GM23248 (cell line): ENCODE measurements at regions not wholly inside any gene's neighbourhood (a gene's known extent, or its start where the extent isn't known, plus 50 kb on each side); places are given as distances from the start of the nearest gene placed in this dataset.
"Not testable (repeated sequence)": the region's sequence is repeated elsewhere in the genome, so short reads cannot be mapped to it uniquely, and the experiment has no call there.

Source experiments
- DNase-seq: peaks from one replicate; pipeline ENCODE4 v3.0.0-alpha.2; 2015
- H2AFZ ChIP-seq: fragments of 200-600 bp; sonication (generic); 2 replicates; pipeline ENCODE4 v1.6.1; 2016; ENCODE audit warnings: antibody characterized with exemption
- H3F3A ChIP-seq: fragments of 200-600 bp; sonication (generic); 2 replicates; pipeline ENCODE4 v1.6.1; 2016; ENCODE audit warnings: mild to moderate bottlenecking, antibody characterized with exemption, mixed run types; ENCODE audit not compliant: insufficient read depth
- H3K27ac ChIP-seq: fragments of 200-600 bp; sonication (generic); 2 replicates; pipeline ENCODE4 v1.5.1; 2016; ENCODE audit warnings: mild to moderate bottlenecking
- H3K27me3 ChIP-seq: fragments of 200-600 bp; sonication (generic); replicated peaks from 2 replicates; pipeline ENCODE4 v1.6.1; 2016; ENCODE audit warnings: mild to moderate bottlenecking; ENCODE audit not compliant: insufficient read depth
- H3K36me3 ChIP-seq: fragments of 200-600 bp; sonication (generic); 2 replicates; pipeline ENCODE4 v1.6.1; 2016; ENCODE audit warnings: low read depth, mild to moderate bottlenecking
- H3K4me1 ChIP-seq: fragments of 200-600 bp; sonication (generic); 2 replicates; pipeline ENCODE4 v1.6.1; 2016; ENCODE audit warnings: mild to moderate bottlenecking; ENCODE audit not compliant: insufficient read depth
- H3K4me2 ChIP-seq: fragments of 200-600 bp; sonication (generic); one replicate; pipeline ENCODE4 v1.6.1; 2016; ENCODE audit warnings: mild to moderate bottlenecking; ENCODE audit not compliant: unreplicated experiment
- H3K4me3 ChIP-seq: fragments of 200-600 bp; sonication (generic); 2 replicates; pipeline ENCODE4 v1.5.1; 2016; ENCODE audit warnings: mild to moderate bottlenecking
- H3K79me2 ChIP-seq: fragments of 200-600 bp; sonication (generic); 2 replicates; pipeline ENCODE4 v1.6.1; 2016; ENCODE audit warnings: mild to moderate bottlenecking; ENCODE audit not compliant: insufficient read depth
- H3K9ac ChIP-seq: fragments of 200-600 bp; sonication (generic); 2 replicates; pipeline ENCODE4 v1.6.1; 2016; ENCODE audit warnings: mild to moderate bottlenecking
- H3K9me2 ChIP-seq: fragments of 200-600 bp; sonication (generic); 2 replicates; pipeline ENCODE4 v1.6.1; 2016; ENCODE audit warnings: mixed run types, mild to moderate bottlenecking, moderate library complexity; ENCODE audit not compliant: insufficient read depth
- H3K9me3 ChIP-seq: fragments of 200-600 bp; sonication (generic); one replicate; pipeline ENCODE4 v1.6.1; 2017; ENCODE audit warnings: low read depth
- H4K20me1 ChIP-seq: fragments of 200-600 bp; sonication (generic); 2 replicates; pipeline ENCODE4 v1.6.0; 2016; ENCODE audit not compliant: insufficient read depth
- EZH2 ChIP-seq: fragments of 200-600 bp; sonication (generic); IDR thresholded peaks from 2 replicates; pipeline ENCODE4 v1.6.1; 2018; ENCODE audit warnings: antibody characterized with exemption, mild to moderate bottlenecking; ENCODE audit not compliant: insufficient read depth, poor library complexity, severe bottlenecking
- EZH2phosphoT487 ChIP-seq: fragments of 200-600 bp; sonication (generic); IDR thresholded peaks from 2 replicates; pipeline ENCODE4 v1.6.1; 2018; ENCODE audit warnings: antibody characterized with exemption, moderate library complexity, mild to moderate bottlenecking, low read depth; ENCODE audit not compliant: insufficient read depth
- WGBS, 2 experiments: methylation state at CpG; one replicate each; pipeline ENCODE4 v1.1.6; 2015 to 2017; ENCODE audit warnings: low lambda C conversion rate in 2 of 2, low coverage in 1 of 2; ENCODE audit errors: missing lambda C conversion rate in 2 of 2; 5-methylcytosine and 5-hydroxymethylcytosine counted together
- in situ Hi-C: fragments of 300-500 bp; cut with MboI; formaldehyde crosslinking; loops from 2 replicates; pipeline ENCODE4 v1.15.0; 2020

DNA sequence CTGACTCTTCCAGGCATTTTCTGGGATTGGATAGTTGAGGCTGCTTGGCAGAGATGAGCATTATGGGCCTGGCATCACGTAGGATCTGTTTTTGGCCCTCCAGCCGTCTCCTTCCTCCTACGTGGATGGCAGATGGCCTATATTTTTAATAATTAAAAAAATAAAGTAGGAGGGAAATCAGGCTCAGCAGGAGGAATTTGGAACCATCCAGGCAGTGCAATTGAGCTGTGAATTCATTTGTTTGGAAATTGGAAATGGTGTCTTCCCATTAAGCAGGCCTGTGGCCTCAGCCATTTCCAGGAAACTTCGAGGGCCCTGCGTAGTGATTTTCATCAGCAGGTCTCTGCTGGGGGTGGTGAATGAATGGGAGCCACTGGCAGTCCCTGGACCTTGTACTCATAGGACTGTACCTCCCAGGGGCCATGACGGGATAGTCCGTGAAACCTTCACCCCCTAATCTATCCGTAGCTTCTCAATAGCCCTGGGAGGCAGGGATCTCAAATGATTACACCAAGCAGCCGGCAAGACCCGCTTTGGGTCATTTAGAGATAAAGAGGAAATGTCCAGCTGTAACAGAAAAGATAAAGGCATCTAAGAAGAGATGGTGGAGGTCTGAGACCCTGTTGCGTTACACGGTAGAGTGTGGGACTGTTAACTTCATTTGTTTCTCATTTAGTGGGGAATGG, 73.1 kb upstream of the TNP1 start:
- Histone ChIP-seq H3F3A (no peaks in the 10 kb centered on the region), H3K4me3 (no peak overlapping the region), H3K9me3 (no peaks in the 10 kb centered on the region), H3K9me2 (no peaks in the 10 kb centered on the region), H3K79me2 (no peaks in the 10 kb centered on the region), H3K27ac (no peak overlapping the region), H3K36me3 (no peaks in the 10 kb centered on the region), H3K4me2 (no peak overlapping the region), H3K27me3 (no peaks in the 10 kb centered on the region), H4K20me1 (no peaks in the 10 kb centered on the region), H3K4me1 (peaks cover 13% of the 10 kb centered on the region), H2AFZ (no peak overlapping the region), H3K9ac (no peak overlapping the region)
- in situ Hi-C loops, result no loop called here
- 82 to 83% methylated on average over 12 of the region's 12 CpGs for WGBS, 2 experiments
- TF ChIP-seq EZH2, result no peak
- no peak for TF ChIP-seq EZH2phosphoT487
- DNase-seq, result no peak

DNA sequence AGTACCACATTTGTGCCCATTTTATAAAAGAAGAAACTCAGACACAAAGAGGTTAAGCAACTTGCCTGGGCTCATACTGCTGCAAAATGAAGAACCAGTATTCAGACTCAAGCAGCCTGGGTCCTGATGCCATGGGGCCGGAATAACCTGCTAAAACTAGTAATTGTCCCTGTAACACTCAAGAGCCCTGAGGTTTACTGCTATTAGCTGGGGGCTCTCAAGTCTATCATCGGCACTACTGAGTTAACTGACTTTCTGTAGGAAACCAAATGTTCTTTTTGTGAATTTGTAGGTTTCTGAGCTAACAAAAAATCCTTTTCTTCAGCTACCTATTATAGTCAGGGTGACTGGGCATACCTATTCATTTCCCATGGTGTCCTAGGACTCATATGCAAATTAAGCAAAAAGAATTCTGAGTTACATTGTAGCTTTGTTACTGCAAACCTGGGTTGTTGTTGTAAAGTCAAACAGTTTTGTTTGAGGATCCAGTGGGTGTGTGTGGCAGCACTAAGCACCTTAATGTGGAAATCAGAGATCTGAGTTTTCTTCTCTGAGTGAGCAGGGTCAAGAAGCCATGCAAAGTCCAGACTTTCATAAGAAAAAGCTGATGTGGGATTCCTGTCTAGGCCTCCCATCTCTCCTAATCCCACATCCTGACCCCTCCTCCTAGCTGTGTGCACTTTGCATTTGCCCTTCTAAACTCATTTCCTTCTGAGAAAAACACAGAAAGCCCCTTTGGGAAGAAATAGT, 72.4 kb upstream of the TNP1 start:
- Histone ChIP-seq H3K4me3 (no peak overlapping the region), H3K27ac (no peak overlapping the region), H4K20me1 (no peaks in the 10 kb centered on the region), H3K79me2 (no peaks in the 10 kb centered on the region), H3K9ac (no peak overlapping the region), H3K36me3 (no peaks in the 10 kb centered on the region), H2AFZ (no peak overlapping the region), H3F3A (no peaks in the 10 kb centered on the region), H3K27me3 (no peaks in the 10 kb centered on the region), H3K9me2 (no peaks in the 10 kb centered on the region), H3K4me2 (no peak overlapping the region), H3K9me3 (no peaks in the 10 kb centered on the region), H3K4me1 (peaks cover 7% of the 10 kb centered on the region)
- in situ Hi-C loops, result no loop called here
- WGBS, 2 experiments, result 89 to 90% methylated on average over 2 of the region's 2 CpGs
- TF ChIP-seq EZH2, result no peak
- no peak for TF ChIP-seq EZH2phosphoT487
- DNase-seq, result no peak

DNA sequence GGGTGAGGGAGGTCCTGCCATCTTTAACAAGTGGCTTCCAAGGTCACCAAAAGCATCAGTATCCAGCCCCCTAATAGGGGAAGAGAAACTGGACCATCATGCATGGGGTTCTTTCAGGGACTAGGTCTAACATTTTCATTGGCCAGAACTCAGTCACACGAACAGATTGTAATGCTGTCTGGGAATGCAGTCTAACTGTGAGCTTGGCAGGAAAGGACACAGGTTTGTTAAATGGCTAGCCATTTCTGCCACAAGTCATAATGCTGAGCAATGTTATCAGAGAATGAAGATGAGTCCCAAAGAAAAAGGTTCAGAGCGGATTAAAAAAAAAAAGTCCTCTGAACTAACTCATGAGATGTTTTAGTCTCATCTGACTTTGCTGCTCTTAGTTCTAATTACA, 70.9 kb upstream of the TNP1 start:
- WGBS, 2 experiments, result 73 to 83% methylated on average over 2 of the region's 2 CpGs
- Histone ChIP-seq H3K36me3 (no peaks in the 10 kb centered on the region), H3K79me2 (no peaks in the 10 kb centered on the region), H3K4me1 (no peaks in the 10 kb centered on the region), H2AFZ (no peak overlapping the region), H3K27me3 (no peaks in the 10 kb centered on the region), H3F3A (no peaks in the 10 kb centered on the region), H4K20me1 (no peaks in the 10 kb centered on the region), H3K4me3 (no peak overlapping the region), H3K27ac (no peak overlapping the region), H3K4me2 (no peak overlapping the region), H3K9me3 (no peaks in the 10 kb centered on the region), H3K9me2 (no peaks in the 10 kb centered on the region), H3K9ac (no peak overlapping the region)
- in situ Hi-C loops, result no loop called here
- TF ChIP-seq EZH2phosphoT487 (no peak), EZH2 (no peak)
- DNase-seq, result no peak

DNA sequence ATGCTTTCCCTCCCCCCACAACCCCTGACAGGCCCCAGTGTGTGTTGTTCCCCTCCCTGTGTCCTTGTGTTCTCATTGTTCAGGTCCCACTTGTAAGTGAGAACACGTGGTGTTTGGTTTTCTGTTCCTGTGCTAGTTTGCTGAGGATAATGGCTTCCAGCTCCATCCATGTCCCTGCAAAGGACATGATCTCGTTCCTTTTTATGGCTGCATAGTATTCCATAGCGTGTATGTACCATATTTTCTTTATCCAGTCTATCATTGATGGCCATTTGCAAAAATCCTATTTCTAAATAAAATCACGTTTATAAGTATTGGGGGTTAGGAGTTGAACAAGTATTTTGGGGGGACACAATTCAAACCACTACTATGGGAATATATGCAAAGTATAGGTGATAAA, 69.5 kb upstream of the TNP1 start:
- H3K9me2 ChIP-seq, H4K20me1 ChIP-seq, in situ Hi-C loops, H3K79me2 ChIP-seq, H3K4me1 ChIP-seq, DNase-seq, H3K4me3 ChIP-seq, H3K4me2 ChIP-seq, H3K36me3 ChIP-seq, H3K27me3 ChIP-seq, H3F3A ChIP-seq, H3K9me3 ChIP-seq, H3K9ac ChIP-seq, H2AFZ ChIP-seq, H3K27ac ChIP-seq: not testable (repeated sequence)
- 62 to 68% methylated on average over 4 of the region's 4 CpGs for WGBS, 2 experiments

DNA sequence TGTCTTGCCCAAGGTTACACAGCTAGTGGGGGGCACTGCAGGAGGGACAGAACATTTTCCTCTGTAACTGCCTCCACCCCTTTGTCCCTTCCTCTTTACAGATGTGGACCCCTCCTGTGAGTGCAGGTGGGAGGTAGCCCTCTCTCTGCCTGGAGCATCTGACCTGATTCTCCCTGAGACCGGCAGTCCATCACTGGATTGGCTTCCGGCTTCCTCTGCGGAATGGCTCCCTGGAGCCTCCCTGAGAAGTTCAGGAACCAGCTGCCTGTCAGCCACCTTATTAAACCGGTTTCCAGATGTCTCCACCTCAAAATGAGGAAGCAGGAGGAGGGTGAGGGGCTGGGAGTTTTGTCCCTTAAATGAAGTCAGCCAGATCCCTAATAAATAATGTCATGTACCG, 67.3 kb upstream of the TNP1 start:
- TF ChIP-seq EZH2phosphoT487 (no peak), EZH2 (no peak)
- Histone ChIP-seq H3K27ac (no peak overlapping the region), H4K20me1 (no peaks in the 10 kb centered on the region), H3K36me3 (no peaks in the 10 kb centered on the region), H3K9me3 (no peaks in the 10 kb centered on the region), H2AFZ (no peak overlapping the region), H3F3A (no peaks in the 10 kb centered on the region), H3K4me3 (no peak overlapping the region), H3K9me2 (no peaks in the 10 kb centered on the region), H3K4me2 (no peak overlapping the region), H3K27me3 (no peaks in the 10 kb centered on the region), H3K9ac (no peak overlapping the region), H3K79me2 (no peaks in the 10 kb centered on the region), H3K4me1 (no peaks in the 10 kb centered on the region)
- DNase-seq, result no peak
- in situ Hi-C loops, result no loop called here
- 79 to 81% methylated on average over 5 of the region's 5 CpGs for WGBS, 2 experiments
